Fibroblast of skin of abdomen (primary cell): ENCODE measurements at regions not wholly inside any gene's neighbourhood (a gene's known extent, or its start where the extent isn't known, plus 50 kb on each side); places are given as distances from the start of the nearest gene placed in this dataset.
"Not testable (repeated sequence)": the region's sequence is repeated elsewhere in the genome, so short reads cannot be mapped to it uniquely, and the experiment has no call there.

Experiments used
- DNase-seq: peaks from one replicate; pipeline ENCODE4 v3.0.0-alpha.2; 2013

DNA sequence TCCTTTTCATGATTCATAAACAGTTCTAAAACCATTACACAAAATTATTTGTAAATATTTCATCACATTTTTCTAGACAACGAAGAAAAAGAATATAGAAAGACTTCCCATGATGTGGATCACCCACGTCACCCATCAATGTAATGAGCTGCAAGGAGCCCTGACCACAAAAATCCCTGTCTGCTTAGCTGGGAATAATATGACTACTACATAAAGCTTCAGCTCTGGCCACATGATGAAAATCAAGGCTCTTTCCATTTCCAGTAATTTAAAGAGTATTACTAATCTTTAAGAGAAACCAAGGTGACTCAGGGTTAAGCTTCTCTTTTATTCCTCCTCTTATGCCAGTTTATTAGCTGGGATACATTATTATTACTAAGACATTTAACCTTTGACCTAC, 180.8 kb upstream of the CACNA2D1 start:
- DNase-seq, result peak; percentile 97

DNA sequence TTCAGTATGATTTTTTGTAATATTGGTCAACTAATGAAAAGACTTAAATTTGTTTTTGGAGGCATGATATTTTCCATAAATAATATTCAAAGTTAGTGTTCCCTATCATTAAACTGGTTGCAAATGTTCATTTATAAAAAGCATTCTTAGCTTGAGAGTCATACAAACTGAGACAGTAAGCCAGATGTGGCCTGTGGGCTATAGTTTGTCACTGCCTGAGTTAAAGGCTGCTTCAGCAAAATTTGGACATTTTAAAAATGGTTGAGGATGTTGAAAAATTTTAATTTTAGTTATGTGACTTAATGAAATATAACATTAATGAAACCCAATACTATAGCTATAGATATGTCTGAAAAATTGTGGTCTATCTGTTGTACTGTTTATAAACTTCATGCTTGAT, 180.2 kb upstream of the CACNA2D1 start:
- peak; percentile 71 for DNase-seq

DNA sequence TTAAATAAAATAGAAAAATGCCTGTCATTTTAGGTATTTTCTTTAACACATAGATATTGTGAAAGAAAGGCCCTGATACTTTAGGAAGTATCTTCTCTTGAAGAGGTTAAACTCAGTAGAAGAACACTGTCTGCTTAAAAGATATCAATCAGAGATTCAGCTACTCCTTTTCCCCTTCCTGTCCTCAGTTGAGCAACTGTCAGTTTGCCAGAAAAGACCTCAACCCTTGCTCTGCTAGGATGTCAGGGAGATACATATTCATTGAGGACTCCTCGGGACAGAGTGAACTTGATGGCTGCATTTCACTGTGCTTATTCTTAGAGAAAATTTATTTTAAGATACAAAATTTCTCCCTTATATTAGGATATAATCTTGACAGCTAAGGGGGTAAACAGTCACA, 173.6 kb upstream of the CACNA2D1 start:
- DNase-seq, result no peak

DNA sequence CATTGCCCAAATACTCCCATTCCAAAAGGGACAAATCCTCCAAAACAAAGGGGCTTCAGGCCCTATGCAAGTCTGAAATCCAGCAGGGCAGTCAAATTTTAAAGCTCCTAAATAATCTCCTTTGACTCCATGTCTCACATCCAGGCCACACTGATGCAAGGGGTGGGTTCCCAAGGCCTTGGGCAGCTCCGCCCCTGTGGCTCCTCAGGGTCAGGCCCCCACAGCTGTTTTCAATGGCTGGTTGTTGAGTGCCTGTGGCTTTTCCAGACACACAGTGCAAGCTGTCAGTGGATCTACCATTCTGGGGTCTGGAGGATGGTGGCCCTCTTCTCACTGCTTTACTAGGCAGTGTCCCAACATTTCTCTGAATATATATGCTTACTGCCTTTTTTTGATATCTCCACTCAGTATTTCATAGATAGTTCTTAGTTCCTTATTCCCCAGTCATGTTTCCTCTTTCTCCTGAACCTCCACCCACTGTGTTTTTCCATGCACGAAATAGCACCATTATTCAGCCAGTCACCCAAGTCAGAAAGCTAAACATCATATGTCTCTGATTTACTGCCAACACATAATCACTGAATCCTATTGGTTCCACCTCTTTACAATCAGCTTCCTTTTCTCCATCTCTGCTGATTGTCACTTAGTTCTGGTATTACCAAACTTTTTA, 172.6 kb upstream of the CACNA2D1 start:
- DNase-seq, result no peak

DNA sequence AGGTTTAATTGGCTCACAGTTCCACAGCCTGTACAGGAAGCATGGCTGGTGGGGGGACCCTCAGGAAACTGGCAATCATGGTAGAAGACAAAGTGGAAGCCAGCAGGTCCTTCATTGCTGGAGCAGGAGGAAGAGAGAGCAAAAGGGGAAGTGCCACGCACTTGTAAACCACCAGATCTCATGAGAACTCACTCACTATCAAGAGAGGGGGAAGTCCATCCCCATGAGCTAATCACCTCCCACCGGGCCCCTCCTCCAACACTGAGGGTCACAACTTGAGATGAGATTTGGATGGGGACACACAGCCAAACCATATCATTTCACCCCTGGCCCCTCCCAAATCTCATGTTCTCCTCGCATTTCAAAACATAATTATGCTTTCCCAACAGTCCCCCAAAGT, 171.9 kb upstream of the CACNA2D1 start:
- no peak for DNase-seq

DNA sequence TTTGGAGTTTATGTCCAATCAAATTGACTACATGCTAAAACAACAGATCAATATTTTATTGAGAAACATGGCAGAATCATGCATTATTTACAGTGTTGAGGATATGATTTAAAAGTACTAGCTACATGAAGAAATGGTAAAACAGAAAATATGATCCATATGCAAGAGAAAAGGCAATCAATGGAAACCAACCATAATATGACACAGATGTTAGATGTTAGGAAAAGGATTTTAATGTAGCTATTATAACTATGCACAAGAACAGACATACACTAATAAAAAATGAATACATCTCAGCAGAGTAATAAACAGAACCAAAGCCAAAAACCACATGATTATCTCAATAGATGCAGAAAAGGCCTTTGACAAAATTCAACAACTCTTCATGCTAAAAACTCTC, 166.2 kb upstream of the CACNA2D1 start:
- DNase-seq, result no peak

DNA sequence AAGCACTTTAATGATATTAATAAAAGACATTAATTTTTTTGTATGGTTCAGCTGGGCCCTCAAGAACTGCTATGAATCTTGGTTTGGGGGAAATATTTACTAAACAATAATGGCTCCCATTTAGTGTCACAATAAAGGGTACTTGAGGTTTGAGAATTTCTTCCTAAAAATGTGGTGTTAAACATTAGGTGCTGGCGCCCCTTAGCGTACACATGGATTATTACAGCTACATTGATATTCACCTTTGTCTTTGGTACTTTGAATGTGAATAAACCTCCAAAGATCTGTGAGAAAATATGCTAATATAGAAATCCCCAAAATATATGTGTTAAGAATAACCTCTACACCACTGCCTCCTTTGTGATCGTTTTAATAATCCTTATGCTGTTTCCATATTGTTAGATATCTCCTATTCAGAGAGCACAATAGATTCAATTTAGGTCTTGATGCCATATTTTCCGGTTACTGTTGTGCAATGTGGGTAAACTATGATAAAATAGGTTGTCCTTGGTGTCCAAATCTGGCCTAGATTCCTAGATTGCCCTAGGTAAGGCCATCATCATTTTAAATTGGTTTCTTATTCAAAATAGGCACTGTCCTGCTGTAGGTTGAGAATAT, 161.8 kb upstream of the CACNA2D1 start:
- DNase-seq, result peak; percentile 17

DNA sequence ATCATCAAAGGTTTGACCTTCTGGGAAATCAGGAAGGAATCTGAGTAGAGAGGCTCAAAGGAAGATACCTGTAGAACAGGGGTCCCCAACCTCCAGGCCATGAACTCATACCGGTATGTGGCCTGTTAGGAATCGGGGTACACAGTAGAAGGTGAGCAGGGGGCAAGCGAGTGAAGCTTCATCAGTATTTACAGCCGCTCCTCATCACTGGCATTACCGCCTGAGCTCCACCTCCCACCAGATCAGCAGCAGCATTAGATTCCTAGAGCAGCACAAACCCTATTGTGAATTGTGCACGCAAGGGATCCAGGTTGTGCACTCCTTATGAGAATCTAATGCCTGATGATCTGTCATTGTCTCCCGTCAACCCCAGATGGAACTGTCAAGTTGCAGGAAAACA, 158.5 kb upstream of the CACNA2D1 start:
- no peak for DNase-seq

DNA sequence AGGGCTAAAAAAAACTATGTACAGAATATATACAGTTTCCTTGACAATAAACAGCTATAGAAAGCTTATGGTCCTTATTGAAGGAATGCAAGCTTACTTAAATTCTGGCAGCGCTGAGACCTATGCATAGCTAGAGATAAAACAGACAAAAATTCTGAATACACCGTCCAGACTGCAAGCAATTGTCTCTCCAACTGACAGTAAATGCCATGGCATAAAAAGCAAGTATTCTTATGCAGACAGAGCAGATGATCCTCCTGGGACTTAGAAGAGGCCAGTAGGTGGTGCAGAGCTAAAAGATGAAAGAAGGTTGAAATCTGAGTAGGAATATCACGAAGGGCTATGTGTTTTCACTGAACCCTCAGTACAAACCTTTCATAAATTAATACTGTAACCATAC, 157.0 kb upstream of the CACNA2D1 start:
- DNase-seq, result no peak

DNA sequence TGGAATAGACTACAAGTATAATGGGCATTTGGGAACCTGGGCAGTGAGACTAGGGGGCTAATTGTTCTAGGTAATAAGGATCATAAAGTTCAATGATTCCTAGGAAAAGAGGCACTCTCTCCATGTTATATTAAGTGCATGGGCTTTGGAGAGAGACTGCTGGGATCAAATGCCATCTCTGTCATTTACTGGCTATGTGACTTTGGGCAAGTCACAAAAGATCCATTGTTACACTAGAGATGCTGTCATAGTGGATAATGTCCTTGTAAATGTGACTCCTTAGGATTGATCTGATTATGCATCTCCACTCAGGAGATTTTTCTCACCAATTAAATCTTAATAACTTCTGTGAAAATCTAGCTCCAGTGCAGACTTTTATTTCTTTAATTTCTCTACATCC, 156.3 kb upstream of the CACNA2D1 start:
- DNase-seq, result no peak

DNA sequence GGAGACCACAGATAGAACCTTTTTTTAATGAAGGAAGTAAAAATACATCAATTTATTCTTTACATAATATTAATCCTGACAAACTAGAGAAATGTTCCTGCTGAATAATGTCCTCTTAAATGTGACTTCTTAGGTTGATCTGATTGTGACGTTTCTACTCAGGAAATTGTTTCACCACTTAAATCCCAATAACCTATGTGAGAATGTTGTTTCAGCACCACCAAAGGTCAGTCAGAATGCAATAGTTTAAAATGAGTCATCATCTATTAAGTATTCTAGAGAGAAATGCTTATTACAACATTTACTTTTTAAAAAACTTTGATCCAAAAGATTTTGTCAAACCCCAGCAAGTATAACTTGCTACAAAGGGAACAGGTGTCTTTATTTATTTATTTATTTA, 155.4 kb upstream of the CACNA2D1 start:
- DNase-seq, result peak; percentile 31

DNA sequence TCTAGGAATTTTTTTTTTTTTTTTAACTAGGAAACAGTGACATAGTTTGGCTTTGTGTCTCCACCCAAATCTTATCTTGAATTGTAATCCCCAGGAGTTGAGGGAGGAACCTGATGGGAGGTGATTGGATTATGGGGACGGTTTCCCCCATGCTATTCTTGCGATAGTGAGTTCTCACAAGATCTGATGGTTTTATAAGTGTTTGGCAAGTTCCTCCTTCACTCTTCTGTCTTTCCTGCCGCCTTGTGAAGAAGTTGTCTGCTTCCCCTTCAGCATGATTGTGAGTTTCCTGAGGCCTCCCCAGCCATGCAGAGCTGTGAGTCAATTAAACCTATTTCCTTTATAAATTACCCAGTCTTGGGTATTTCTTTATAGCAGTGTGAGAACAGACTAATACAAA, 152.2 kb upstream of the CACNA2D1 start:
- DNase-seq, result not testable (repeated sequence)

DNA sequence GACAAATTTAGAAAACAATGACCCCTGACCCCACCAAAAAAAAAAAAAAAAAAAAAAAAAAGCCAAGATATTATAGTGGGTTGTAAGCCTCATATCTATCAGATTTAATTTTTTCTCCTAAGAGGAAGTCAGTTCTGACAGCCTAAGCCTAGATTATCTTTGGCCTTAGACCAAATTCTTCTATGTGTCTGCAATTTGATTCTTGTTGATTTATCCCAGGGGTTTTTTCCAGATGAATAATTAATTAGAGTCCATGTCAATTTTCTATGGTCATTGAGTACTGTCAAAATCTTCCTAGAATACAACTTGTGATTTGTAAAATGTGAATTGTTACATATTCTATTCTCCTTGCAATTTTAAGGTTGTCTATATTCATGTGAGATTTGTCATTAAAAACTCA, 151.6 kb upstream of the CACNA2D1 start:
- DNase-seq, result no peak

DNA sequence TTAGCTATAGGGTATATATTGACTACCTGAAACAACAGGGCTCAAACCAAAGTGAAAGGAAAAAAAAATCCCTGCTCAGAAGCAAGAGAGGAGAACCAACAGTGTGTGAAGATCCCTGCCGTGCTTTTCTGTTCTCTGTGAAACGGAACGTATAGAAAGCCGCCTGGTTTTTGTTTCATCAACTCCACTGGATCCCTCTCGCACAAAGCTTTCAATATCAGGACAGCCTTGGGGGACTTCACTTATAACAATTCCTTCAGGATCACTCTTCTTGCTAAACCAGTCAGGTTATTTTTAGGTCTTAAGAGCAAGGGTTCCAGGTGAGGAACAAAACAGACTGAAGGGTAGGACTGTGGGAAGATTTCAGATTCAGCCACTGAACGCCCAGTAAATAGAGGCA, 151.1 kb upstream of the CACNA2D1 start:
- DNase-seq, result no peak

DNA sequence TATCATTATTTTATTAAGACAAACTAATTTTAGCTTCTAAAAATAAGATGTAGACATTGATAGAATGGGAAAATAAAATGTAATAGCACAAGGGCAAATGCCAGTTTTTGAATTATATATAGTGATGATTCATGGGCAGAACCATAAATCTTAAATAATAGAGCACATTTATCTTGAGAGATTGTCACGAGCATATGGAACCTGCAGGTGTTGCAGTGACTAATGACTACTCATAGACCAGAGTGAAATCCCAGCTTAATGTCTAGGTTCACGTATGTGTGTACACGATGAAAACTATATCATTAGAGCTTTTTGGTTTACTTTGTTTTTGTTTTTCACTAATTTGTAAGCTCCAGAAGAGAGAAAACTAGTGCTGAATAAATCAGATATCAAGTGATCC, 150.2 kb upstream of the CACNA2D1 start:
- peak; percentile 16 for DNase-seq

DNA sequence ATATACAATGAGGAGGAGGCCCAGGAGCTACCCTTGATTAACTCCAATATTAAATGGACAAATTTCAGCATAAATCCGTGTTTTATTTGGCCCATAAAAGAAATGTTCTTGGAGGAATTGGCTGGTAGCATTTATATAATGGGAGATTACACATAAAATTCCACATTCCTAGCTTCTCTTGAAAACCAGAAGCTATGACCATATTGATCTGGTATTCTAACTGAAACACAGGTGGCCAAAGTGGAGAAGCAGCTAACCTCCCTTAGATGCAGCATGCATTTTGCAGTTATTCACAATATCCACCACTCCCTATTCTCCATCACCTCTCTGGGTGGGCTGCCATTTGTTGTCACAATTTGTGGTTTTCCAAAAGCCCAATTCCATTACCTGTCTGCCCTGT, 148.8 kb upstream of the CACNA2D1 start:
- DNase-seq, result peak; percentile 8

DNA sequence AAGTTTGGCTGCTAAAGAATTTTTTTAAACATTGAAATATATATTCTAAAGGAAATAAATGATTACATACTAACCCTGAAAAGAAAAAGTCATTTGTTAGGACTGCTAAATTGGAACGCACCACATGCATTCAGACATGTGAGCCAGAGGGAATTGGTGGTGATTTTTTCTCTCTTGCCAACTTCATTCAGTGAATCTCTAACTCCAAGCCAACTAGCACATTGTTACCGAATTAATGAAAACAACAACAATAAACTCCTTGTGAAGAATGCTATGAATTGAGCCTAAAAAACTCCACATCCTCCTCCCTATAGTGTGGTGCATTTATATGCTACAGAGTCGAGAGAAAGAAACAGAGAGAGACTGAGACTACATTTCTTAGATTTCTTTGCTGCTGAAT, 135.5 kb upstream of the CACNA2D1 start:
- DNase-seq, result no peak

DNA sequence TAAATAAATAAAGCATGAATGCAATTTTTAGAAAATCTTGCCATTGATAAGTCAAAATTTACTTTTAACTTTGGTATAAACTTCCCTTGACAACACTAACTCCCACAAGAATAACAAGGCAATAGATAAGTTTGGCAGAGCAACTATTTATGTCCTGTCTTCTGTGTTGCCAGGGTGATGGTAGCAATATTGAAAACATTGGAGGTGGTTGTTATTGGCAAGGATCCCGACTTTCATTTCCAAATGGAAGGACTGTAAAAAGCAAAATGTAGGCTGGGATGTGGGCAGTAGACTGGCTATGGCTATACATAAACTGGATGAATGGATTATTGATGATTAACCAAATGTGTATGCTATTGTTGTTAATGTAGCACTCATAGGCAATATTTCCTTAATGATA, 134.9 kb upstream of the CACNA2D1 start:
- no peak for DNase-seq

DNA sequence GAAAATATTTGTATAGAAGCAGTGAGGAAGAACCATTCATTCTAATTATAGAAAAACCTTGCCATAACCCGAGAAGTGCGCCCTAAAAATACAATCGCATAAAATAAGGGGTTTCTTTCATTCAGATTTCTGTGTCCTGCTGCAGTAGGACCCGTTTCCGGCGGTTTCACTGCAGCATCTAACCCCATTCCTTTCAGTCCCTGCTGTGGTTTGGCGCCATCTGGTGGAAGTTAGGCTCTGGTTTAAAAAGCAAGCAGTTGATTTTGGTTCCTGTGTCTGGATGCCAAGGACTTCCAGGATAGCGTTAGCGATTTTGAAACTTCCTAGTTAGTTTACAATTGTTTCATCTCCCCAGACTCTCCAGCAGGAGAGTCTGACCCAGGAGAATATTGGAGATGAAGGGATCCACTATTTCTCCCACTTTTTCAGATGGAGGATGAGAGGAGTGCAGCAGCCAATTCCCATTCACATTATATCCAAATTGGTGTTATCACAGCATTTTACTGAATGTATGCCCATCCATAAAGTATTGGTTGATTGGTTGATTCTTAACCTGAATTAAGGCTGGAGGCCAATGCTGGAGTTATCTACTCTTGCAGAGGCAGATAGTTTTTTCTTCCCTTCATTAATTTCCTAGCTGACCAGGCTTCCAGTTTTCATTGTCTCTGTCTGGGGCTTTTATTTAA, 128.8 kb upstream of the CACNA2D1 start:
- peak; percentile 80 for DNase-seq

DNA sequence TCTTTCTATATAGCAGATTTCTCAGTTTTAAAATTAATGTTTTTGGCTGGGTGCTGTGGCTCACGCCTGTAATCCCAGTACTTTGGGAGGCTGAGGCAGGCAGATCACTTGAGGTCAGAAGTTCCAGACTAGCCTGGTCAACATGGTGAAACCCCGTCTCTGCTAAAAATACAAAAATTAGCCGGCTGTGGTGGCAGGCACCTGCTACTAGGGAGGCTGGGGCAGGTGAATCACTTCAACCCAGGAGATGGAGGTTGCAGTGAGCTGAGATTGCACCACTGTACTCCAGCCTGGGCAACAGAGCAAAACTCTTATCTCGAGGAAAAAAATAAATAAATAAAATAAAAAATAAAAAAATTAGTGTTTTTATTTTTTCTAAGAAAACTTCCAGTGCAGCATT, 127.5 kb upstream of the CACNA2D1 start:
- not testable (repeated sequence) for DNase-seq

DNA sequence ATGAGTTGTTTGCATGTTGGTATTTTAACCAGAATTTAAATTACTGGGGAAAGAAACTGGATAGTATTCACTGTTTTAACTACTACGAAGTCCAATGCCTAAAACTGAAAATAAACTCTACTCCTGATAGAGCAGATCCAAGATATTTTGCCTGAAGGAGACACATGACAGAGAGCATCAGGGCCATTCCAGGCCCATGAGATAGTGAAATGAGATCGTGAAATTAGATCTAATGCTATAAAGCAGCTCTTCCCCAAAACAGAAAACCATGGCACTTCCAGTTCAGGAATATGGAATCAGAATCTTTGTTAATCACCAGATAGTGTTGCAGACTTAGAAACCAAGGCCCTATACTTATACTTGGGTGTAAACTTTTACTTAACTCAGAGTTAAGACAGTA, 124.3 kb upstream of the CACNA2D1 start:
- no peak for DNase-seq

DNA sequence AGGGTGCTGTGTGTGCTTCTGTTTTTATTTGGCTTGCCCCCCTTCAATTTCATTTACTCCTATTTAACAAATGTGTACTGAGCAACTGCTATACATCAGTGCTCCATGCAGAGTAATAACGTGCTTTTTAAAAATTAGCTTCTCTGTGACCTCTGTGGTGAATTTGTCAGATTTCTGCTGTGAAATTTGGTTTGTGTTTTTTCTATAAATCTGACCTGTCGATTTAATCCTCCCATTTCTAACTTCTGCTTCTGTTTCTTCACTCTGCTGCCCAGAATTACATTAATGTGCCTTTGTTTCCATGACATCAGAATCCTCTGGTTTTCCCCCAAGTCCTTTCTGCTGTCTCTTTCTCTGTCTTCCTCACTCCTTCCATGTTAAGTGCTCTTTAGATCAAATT, 123.8 kb upstream of the CACNA2D1 start:
- DNase-seq, result no peak

DNA sequence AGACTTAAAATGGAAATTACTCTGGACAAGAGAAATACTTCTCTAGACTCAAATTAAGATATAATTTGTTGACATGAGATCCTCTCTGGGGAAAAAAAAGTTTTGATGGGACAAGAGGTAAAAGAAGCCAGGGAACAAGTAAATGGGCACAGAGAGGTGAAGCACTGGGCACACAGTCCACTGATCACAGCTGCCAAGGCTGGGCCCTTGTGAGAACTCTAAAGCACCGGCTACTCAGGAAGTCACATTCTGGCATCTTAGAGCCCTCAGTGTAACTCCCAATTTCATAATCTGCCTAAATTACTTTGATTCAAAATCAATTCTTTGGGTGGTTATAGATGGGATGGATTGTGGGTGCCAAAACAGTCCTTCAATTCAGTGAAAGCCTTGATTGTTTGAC, 123.2 kb upstream of the CACNA2D1 start:
- DNase-seq, result no peak

DNA sequence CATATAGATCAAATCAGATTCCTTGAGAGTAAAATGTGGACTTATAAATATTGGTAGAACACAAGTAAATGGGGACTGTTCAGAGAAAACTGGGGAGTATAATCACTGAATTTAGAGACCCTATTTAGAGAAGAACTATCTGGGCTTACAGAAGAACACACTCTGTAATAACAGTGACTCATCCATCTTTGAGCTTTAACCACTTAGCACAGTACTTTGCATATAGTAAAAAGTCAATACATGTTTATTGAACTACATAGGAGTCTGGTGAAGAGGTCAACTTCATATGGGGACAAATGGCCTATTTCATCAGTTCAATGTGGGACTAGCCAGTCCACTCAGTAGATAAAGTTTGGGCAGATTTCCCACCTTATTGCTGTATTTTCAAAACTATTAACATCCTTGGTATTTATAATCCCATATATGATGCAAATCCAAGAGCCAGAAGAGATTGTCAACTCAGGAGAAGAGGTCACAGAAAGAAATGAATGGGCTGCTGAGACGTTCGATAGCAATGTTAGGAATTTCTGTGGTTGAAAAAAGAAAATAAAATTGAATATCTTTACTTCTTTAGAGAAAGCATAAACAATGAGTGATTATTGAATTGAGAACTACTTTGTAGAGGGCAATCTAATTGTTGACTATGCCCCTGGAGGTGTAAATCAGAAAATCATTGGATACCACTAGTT, 119.3 kb upstream of the CACNA2D1 start:
- peak; percentile 70 for DNase-seq
